ENCODE measurements at regions not wholly inside any gene's neighbourhood (a gene's known extent, or its start where the extent isn't known, plus 50 kb on each side); places are given as distances from the start of the nearest gene placed in this dataset.

DNA sequence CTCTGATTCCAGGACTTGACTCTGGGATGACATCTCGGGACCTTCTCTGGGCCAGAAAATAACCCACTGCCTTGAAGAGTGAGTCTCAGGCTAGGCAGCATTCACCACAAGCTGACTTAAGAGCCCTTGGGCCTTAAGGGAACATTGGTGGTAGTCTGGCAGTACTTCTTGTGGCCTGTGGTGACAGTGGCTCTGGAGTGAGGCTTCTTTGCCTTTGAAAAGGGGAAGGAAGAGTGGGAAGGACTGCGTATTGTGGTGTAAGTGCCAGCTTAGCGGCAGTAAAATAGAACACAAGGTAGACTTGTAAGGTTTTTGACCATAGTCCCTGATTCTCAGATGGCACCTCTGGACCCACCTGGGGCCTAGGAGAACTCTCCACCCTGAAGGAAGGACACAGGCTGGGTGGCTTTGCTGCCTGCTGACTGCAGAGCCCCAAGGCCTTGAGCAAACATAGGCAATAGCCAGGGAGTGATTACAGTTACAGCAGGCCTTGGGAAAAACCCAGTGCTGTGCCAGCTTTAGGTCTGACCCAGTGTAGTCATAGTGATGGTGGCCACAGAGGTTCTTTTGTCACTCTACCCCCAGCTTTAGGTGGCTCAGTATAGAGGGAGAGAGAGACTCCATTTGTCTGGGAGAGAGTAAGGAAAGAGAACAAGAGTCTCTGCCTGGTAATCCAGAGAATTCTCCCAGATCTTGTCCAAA lies 483.9 kb downstream of the SH2D4B start:
- TF ChIP-seq EZH2 (IDR thresholded peaks at IDR 0.05; ENCODE audit: borderline replicate concordance, insufficient read depth, low read depth, low read length, poor library complexity, severe bottlenecking), result no peak
- no peak for TF ChIP-seq CTCF (IDR thresholded peaks at IDR 0.05)

Measured in B cell (primary cell).